HG02885 (cell line): ENCODE measurements at regions not wholly inside any gene's neighbourhood (a gene's known extent, or its start where the extent isn't known, plus 50 kb on each side); places are given as distances from the start of the nearest gene placed in this dataset.
A peak's percentile ranks its signal among the peaks of the same experiment; 100 is the strongest.
"Not testable (repeated sequence)": the region's sequence is repeated elsewhere in the genome, so short reads cannot be mapped to it uniquely, and the experiment has no call there.

ENCODE experiments used
- ATAC-seq: cut with Tn5 transposase; IDR thresholded peaks from one replicate; pipeline ENCODE4 v1.9.1; 2021; ENCODE audit warnings: mild to moderate bottlenecking; ENCODE audit not compliant: unreplicated experiment, poor library complexity

DNA sequence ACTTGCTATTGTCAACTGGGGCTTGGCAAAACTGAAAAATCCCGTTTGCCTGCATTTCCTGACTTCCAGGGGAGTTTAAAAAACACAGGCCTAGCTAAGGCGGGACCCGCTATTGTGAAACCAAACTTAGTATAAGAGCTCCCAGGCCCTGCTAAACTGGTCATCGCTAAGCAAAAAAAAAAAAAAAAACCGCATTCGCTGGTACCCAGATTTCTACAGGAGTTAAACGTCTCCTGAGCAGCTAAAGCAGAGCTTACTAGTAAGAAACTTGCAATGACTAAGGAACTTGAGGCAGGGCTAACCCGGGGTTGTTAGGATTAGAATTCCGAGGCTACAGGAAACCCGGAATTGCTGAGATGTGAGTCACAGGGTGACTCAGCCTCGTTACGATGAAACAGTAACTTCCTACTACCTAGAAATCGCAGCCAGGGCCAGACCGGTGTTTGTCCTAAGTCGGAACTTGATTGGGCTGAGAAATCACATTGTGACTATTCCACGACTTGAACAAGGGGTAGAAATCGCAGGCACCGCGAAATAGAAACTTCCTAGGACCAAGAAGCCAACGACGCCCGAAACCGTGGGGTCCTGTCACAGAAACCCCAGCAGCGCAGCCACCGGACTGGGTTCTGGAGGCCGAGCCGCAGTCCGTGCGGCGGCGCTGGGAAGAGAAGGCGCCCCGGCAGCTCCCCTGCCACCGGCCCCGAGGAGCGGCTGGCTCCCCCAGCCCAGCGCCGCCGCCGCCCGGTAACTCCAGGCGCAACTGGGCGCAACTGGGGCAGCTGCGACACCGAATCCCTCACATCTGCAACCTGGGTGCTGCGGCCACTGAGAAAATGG is 89.4 kb downstream of the ANXA2R start:
- ATAC-seq, result peak; percentile 37

DNA sequence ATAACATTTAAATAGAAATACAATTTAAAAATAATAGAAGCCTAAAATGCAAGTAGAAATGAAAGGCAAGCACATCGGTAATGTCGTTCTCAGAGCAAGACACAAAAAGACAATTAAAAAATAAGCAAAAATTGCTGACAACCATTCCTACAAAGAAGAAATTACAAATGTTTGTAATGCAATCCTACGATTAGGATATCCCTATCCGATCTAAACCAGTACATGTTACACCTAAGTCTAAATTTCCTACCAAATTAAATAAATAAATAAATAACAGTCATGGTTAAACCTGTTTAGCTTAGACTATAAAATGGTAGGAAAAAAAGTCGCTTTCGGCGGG is 90.0 kb downstream of the ANXA2R start:
- ATAC-seq, result no peak

DNA sequence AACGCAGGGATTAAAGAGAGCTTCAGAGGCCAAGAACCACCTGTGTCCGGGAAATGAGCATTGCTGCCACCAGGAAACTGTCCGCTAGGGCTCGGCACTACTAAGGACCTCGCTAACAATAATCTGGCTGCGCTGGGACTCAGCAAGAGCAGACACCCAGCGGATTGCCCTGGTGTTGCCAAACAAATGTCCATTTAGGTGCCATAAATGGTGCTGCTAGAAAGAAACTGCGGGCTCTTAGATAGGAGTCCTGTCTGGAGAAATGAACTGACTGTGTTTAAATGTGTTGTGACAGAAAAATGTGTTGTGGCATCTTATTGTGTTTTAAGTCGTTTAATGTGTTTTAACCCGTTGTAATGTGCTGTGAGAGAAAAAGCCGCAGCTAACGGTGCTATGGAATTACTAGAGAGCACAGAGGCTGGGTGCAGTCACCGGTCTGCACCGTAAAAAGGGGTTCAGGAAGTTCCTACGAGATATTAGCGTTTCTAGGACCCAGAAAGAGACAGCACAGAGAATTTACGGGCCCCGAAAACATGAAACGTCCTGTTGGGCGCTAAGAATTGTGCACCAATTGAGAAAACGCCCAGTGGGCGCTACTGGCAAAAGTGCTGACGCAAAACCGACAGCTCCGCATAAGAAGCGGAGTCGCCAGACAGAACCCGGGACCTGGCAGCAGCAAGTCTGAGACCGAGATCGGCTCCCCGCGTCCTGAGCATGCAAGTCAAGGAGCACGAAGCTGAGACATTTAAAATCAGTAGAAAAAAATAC is 90.6 kb downstream of the ANXA2R start:
- peak; percentile 59 for ATAC-seq

DNA sequence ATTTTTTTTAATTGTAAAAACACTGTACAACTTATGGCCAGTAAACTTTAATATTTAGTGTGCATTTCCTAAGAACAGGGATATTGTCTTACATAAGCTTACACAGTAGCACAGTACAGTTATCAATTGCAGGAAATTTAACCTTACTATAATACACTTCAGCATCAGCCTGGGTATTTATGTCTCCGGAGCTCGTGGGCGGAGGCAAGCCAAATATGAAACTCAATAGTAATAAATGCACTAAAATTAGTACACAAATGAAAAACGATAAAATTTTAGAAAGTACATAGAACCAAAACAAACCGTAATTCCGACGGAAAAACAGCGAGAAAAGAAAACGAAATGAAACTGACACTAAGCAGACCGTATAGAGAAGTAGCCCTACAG is 91.2 kb downstream of the ANXA2R start:
- ATAC-seq, result peak; percentile 5

DNA sequence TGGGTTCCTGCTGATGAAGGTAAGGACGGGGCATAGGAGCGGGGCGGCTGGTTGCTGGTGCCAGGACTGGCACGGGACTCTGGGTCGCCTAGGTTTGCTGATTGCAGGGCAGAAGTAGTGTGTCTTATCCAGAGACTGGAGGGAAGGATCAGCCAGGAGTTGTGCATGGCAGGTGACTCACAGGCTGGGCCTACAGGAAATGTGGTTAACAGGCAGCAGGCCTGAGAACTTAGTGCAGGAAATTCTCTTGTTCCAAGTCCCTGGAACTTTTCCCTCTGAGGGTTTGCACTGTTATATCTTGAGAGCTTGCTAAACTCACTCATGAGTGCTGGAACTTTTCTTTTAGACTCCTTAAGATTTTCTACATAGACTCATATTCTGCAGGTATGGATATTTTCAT is 95.1 kb downstream of the ANXA2R start:
- no peak for ATAC-seq

DNA sequence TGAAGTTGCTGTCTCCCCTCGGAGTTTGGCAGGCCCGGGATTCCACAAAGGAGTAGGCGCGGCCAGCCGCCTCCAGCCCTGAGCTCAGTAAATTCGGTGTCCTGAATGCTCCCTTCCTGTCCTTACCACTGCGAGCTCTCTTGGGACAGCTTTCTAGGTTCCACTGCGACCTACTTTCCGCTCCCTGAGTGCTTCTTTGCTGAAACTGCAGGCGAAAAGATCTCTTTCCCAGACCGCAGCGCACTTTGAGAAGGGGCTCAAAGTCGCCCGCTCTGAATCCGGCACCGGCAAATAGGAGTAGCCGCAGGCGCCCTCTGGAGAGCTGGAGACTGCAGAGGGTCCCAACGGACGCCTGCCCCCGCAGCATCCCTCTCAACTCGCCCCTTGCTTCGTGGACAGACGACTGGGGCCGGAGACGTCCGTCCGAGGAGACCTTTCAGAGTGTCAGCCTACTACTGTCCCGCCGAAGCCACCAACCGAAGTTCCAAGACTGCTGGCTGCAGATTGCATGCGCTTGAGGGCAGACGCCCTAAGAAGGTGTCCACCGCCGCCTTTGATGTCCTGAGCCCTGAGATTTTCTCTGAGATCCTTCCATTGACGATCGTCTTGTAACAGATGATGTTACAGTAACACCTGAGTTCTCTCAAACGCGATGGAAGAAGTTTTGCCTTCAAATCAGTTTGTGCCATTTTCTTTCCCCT is 96.0 kb downstream of the ANXA2R start:
- ATAC-seq, result no peak

DNA sequence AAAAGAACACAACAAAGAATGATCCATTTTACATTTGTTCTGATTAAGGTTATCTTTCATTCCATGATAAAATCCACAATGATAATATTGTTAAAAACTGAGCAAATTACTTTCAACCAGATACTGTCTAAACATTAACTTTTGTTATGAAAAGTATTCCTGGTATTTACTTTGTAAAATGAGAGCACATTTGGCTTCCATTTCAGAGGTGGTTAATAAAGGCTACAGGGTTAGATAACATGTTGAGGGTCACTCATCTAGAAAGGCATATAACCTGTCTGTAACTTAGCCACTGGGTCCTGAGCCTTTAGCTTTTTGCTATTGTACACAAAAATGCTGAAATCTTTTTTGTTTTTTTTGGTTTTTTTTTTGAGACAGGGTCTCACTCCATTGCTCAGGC is 99.3 kb downstream of the ANXA2R start:
- no peak for ATAC-seq

DNA sequence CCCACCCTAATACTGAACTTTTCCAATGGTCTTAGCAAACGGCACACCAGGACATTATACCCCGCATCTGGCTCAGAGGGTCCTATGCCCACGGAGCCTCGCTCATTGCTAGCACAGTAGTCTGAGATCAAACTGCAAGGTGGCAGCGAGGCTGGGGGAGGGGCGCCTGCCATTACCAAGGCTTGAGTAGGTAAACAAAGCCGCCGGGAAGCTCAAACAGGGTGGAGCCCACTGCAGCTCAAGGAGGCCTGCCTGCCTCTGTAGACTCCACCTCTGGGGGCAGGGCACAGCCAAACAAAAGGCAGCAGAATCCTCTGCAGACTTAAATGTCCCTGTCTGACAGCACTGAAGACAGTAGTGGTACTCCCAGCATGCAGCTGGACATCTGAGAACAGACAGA is 108.1 kb downstream of the ANXA2R start:
- ATAC-seq, result not testable (repeated sequence)

DNA sequence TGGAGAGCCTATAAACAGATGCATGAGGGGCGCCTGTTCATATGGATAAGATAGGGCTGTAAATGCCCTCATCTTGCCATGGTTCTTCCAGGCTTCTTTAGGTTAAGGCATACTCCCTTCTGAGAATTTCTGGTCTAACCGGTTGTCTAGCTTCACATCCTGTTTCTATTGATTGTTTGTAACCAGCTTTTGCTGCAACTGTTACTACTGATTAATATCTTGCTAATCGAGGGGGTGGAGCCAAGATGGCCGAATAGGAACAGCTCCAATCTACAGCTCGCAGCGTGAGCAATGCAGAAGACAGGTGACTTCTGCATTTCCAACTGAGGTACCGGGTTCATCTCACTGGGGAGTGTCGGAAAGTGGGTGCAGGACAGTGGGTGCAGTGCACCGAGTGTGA is 108.7 kb downstream of the ANXA2R start:
- ATAC-seq, result not testable (repeated sequence)

DNA sequence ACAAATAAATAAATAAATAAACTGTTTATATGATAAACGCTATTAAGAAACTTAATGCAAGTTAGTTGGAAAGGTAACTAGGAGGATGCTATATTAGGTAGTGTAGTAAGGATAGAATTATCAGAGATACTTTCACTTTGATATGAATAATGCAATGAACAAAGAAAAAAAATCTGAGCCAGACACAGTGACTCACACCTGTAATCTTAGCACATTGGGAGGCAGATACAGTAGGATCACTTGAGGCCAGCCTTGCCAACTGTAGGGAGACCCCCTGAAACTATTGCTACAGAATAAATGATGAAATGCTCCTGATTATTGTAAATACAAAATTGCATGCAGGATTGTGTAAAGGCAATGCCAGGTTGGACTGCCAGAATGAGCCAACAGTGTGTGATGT is 109.2 kb downstream of the ANXA2R start:
- ATAC-seq, result no peak

DNA sequence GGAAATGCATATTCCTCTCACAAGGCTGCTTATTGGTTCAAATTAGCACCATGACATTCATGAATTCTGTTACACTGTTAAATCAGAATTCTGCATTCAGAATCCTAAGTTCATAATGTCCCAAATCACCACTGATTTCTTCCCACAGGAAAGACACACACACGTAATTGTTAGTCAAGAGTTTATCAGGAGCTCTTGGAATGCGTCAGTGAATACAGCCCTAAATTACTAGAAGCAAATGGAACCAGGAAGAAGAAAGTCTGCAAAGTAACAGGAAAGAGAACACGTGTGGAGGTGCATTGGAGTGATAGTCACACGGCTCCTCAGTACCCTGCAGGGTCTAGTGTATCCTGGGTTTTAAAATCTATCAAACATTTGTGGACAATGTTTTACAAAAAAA is 110.2 kb downstream of the ANXA2R start:
- no peak for ATAC-seq

DNA sequence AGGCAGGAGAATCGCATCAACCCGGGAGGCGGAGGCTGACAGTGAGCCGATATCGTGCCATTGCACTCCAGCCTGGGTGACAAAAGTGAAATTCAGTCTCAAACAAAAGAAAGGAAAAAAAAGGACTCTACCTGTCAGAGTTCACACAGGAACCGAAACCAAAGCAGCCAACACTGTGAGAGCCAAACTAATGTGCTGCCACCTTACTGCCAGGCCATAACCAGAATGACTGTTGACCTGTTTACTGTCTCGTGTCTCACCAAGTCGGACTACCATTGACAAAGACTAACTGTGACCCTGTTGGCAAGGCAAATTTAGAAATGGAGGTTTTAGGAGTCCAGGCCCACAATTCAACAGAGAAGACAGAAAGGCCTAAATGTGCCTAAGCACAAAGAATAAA is 112.4 kb downstream of the ANXA2R start:
- peak; percentile 88 for ATAC-seq

DNA sequence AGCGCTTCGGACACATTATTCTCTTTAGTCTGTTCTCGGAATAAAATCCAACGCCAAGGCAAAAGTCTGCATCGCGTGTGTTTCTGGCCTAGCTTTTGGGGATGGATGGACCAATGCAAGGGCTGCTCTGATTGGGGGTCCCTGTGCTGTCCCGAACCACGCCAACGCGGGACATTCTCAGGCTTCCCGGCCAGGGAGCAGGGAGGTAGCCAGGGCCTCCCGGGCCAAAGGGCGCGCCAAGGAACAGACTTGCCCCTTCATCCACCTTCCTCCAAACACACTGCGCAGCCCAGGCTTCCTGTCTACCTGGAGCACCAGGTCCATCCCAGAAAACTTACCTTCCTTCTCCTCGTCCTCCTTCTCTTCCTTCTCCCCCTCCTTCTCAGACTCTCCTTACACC is 113.0 kb upstream of the SELENOP start:
- no peak for ATAC-seq

DNA sequence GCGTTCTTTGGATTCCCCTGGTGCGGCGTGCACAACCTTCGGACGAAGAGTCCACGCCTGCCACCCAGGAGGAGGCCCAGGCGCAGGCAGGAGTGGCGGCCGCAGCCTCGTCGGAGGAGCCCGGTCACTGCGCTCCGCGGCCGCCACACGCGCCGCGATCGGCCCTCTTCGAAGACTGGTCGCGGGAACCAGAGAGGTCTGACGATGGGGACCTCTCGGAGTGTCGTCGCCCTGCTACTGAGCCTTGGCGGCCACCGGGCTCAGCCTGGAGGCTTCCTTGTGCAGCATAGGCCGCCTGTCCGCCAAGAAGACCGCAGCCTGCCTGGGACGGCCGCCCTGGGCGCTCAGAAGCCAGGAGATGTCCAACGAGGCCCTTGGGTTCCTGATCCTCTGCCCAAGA is 112.5 kb upstream of the SELENOP start:
- ATAC-seq, result no peak

DNA sequence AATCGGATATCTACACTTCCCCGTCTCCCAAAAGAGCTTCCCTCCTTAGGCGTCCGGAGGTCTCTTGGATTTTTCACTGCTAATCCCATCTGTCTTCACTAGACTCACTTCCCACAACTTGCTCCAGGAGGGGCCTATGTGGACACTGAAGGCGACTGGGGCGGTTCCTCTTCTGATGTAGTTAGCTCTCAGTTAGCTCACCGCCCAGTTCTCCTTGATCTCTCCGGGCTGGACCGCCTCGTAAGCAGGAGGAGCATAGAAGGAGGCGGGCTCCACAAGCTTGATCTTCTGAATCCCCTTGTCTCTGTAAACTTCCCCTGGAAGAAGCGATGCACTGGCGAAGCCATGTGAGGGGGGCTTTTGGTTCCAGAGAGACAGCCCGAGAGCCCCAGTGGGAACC is 112.0 kb upstream of the SELENOP start:
- ATAC-seq, result no peak

DNA sequence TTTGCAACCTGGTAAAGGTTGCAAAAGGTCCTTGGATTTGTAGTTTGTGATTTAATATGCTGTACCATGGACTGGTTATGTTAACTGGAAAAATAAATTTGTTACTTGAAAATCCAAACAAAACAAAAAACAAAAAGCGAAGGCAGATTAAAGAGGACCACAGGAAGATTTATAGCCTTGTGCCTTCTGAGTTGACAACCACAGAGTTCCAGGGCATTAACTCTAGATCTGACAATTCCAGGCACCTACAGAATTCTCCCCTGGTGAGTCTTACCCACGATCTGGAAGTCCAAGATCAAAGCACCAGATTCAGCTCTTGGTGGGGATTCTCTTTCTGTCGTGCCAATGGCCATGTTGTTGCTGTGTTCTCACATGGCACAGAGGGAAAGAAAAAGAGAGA is 107.9 kb upstream of the SELENOP start:
- ATAC-seq, result no peak

DNA sequence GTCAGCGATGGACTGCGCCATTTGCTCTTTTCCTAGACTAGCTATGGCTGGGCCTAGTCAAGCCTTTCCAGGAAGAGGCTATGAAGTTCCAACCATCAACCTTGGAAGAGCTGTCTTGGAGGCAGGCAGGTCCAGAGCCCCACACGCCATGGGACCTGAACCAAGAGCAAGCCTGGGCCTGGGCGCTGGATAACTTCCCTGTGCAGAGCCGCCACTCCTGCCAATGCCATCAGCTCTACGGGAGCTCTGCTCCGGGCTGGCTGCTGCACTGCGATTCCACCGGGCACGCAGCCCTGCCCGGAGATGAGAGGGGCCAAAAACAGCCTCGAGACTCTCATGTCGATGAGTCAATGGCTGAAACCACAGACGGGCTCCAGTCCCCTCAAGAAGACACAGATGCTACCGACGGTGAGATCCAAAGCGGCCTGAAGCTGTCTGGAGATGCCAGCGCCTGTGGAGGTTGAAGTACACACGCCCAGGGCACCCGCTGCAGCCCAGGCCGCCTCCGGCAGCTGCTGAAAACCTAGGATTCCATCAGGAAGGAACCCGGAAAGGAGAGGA is 103.7 kb upstream of the SELENOP start:
- ATAC-seq, result no peak

DNA sequence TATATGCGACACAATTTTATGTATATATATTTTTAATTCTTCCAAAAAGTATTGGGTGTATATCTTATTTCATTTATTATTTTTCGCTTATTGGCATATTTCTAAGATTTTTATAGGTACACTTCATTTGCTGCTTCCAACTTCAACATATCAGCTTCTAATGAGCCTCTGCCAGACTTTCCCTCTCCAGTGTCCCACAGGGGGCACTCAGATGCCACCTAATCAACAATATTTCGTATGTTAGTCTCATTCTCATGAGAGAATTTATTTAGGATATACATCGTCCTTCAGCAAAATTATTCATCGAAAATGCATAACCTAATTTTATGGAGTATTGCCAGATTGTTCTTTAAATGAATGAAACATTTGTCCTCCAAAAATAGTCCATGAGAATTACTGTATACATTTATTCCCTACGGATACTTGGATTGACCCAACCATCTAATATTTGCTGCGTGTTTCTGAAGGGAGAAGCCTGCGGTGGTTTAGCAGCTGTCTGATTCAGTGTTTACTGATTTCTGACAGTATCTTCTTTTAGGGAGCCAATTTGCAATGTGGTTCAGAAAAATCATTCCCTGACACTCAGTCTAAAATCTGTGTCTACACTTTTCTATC is 100.6 kb upstream of the SELENOP start:
- no peak for ATAC-seq

DNA sequence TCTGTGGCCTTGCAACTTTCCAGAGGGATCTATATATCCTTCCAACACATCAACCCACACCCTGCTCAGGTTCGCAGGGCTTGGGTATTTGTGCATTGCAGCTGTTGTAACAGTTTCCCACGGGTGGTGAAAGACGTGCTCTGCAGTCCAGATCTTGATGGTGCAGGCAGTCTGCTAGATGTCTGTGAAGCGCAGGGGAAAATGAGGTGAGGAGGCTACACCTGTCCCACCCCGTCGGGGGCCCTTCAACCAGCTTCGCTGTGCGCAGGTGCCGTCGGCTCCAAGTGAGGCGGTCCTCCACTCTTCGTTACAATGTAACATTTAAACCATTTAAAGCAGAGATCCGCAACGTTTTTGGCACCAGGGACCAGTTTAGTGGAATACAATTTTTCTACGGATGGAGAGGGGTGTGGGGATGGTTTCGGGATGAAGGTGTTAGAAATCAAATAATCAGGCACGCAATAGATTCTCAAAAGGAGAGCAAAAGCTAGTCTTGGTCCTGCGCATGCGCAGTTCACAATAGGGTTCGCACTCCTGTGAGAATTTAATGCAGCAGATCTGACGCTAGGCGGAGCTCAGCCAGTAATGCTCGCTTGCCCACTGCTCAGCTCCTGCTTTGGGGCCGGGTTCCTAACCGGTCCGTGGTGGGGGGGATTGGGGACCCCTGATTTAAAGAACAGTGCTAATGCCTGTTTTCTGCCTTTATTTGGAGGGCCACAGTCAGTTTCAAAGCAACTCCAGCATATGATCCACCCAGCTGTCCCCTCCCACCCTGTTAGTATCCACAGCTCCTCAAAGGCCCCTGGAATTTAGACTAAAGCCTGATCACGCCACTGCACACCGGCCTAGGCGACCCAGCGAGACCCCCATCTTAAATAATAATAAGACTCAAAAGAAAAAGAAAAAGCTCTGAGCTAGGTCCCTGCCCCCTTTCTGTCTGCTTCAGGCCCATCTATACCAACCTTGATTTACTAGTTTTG is 97.1 kb upstream of the SELENOP start:
- ATAC-seq, result peak; percentile 96
